ENCODE measurements at regions not wholly inside any gene's neighbourhood (a gene's known extent, or its start where the extent isn't known, plus 50 kb on each side); places are given as distances from the start of the nearest gene placed in this dataset.
"Not testable (repeated sequence)": the region's sequence is repeated elsewhere in the genome, so short reads cannot be mapped to it uniquely, and the experiment has no call there.

DNA sequence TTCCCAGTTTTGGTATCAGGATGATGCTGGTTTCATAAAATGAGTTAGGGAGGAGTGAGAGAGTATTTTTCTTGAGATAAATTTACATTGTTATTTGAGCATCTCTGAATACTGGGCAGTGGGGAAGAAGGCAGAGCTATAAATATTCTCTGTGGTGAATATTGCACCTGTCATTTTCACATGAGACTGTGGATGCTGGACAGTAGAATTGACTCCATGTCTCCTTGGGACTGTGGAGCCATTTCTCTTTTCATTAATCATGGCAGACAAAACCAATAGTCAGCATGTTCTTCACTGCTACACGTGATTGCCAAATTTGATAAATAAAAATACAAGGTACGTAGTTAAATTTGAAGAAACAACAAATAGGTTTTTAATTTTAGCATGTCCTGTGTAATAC is 81.2 kb upstream of the PHACTR1 start:
- DNase-seq = no peak

DNA sequence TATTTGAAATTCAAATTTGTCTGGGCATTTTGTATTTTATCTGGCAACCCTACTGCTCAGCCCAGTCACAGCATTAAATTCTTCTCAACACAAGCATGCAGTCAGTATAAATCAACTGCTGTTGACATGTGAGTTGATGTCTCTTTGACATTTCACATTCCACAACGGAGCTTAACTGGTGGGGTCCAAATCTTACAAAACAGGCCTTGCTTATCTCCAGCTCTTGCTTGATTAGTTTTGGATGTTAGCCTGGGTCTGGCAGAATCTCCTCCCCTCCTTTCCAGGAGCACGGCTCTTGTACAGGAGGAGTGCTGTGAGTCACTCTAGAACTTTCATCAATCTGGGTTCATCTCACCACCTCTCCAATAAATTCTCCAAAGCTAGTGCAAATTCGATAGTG is 80.8 kb upstream of the PHACTR1 start:
- DNase-seq = no peak

DNA sequence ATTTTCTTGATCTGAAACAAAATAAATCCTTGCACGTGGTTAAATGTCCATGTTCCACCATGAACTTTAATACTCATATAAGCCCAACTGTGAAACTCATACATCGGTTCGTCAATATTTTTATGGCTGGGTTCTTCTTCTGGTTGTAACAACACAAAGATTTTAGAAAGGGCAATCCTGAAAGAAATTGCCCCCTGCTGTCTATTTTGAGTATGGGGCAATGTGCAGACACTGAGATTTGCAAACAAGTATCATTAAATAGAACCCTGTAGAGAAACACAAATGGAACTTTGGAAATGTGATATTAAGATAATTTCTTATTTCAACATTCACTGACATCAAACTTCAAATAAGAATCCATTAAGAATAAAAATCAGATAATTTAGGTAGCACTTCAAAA is 80.2 kb upstream of the PHACTR1 start:
- no peak for DNase-seq

DNA sequence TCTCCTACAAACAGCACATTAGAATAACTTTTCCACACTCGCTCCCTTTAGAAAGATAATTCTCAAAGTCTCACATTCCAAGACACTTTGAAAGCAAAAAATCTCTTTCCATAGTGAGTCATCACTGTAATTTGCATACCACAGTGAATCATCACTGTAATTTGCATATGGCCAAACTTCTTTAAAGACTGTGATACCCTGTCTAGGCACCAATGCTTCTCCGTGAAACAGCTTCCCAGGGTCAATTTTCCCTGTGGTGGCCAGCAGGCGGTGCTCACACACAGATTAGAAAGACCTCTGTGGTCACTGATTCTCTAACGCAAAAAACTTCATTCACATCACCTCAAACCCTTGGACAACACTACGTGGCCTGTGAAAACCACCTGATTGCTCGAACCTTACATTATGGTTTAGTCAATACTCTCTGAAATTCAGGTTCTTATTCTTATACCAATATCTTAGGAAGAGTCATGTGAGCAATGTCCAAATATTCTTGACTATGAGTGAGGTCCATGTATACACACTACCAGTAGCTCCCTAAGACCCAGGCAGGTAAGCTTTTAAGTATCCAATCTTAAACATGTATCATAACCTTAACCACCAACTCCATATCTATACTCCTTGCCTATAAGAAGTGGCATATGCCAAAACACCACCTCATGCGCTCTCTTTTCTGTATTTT is 78.5 kb upstream of the PHACTR1 start:
- DNase-seq = no peak

DNA sequence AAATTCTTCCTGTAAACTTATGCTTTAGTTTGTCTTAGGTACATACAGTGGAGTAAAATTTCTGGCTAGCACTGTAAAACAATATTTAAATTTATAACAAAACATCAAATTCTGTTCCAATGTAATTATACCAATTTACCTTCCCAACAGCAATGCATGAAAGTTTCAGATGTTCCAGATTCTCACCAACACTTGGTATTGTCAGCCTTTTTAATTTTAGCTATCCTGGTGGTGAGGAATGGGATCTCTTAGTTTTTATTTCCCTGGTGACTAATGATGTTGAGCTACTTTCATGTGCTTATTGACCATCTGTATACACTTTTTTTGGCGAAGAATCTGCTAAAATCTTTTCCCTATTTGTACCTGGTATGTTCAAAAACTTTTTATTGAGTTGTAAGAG is 76.1 kb upstream of the PHACTR1 start:
- DNase-seq = no peak

DNA sequence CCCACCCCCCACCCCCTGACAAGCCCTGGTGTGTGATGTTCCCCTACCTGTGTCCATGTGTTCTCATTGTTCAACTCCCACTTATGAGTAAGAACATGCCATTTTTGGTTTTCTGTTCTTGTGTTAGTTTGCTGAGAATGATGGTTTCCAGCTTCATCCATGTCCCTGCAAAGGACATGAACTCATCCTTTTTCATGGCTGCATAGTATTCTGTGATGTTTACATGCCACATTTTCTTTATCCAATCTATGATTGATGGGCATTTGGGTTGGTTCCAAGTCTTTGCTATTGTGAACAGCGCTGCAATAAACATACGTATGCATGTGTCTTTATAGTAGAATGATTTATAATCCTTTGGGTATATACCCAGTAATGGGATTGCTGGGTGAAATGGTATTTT is 74.8 kb upstream of the PHACTR1 start:
- DNase-seq = not testable (repeated sequence)

DNA sequence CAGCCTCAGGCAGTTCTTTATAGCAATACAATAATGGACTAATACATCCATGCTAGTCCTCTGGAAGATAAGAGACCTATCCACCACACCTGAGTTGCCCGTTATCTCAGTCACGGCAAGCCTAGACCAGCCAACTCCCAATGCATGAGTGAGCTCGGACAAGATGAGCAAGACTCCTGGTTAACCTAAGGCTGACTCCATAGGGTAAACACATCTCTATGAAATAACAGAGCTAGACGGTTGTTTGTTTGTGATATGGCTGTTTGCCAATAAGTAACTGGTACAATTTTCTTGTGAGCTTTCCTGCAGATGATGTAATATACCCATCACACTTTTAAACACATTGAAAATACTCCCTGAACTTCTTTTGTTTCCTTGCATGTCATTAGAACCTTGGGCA is 70.6 kb upstream of the PHACTR1 start:
- no peak for DNase-seq

DNA sequence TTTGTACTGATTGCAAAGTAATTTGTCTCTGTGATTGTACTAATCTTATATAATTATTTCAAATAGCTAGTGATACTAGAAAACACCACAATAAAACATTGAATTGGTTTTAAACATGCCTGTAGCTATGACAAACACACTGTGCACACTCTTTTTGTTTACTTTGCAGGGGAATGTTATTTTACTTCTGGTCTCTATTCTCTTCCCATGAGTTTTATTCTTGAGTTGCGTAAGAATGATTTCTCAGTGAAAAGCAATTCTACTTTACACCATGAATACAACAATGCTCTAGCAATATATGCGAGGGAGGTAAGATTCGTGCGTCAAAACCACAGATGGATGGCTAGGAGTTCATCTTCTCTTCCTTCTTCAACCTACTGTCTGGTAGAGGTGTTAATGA is 68.4 kb upstream of the PHACTR1 start:
- DNase-seq = no peak

DNA sequence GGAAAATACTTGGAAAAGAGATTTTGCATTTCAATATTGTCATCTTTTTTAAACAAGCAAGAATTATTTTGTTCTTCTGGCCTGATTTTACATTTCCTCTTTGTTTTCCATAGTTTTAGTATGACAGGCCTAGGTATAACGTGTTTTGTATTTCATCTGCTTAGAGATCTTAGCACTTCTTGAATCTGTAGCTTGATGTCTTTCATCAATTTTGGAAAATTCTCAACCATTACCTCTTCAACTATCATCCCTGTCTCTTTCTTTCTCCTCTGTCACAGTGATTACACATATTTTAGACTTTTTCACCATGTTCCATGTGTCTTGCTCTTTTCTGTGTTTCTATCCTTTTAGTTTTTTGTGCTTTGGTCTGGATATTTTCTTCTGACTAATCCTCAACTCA is 67.2 kb upstream of the PHACTR1 start:
- no peak for DNase-seq

DNA sequence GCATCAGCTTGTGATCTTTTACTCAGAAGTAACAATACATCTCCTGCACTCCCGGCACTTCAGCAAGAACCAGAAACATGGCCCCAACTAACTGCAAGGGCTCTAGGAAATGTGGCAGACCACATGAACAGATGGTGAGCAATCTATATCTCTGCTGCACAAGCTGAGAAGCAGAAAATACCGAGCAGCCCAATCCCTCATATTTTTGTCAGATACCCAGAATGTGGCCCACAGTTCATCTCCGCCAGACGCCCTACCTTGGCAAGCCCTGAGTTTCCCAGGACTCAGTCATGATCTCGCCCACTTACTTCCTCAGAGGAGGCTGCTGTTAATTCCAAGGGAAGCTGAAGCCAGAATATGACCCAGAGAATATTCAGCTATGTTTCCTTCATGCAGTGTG is 63.1 kb upstream of the PHACTR1 start:
- no peak for DNase-seq

DNA sequence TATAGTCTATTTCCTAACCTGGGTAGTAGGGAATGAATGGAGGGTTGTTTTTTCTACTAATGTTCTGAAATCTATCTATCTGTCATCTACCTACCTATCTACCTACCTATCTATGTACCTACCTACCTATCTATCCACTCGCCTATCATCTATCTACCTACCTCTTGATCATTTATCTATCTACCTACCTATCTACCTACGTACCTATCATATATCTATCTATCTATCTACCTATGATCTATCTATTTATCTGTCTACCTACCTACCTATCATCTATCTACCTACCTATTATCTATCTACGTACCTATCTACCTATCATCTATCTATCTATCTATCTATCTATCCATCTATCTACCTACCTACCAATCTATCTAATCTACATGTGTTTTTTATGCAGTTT is 62.5 kb upstream of the PHACTR1 start:
- no peak for DNase-seq

DNA sequence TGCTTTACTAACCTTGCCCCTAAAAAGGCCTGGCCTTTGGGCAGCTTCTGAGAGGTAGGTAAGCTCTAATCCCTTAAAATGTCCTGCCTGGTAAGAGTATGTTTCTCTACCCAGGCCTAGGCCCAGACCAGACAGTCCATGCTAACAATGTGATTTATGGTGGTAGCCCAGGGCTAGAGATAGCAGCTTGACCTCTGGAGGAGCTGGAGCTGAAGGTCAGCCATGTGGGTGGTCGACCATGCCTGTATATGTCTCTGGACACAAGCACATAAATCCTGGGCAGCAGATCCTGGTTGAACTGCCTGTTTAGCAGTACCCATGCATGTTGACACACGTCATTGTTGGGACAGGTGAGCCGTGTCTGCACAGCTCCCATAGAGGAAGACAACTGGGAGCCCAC is 62.1 kb upstream of the PHACTR1 start:
- no peak for DNase-seq

DNA sequence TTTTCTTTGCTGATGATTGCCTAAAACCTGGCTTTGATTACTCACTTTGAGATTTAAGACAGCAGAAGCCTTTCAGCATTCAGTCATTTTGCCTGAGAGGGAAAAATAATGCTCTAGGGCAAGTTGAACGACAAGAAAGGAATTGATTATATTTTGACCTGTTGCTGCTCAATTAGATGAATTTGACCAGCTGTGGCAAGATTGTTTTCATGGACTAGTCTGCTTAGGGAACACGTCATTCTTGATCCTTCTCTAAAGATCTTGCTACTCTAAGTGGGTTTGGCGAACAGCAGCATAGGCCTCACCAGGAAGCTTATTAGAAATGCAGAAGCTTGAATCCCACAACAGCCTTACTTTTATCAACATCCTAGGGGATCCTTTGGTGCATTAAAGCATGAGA is 59.7 kb upstream of the PHACTR1 start:
- DNase-seq = no peak

DNA sequence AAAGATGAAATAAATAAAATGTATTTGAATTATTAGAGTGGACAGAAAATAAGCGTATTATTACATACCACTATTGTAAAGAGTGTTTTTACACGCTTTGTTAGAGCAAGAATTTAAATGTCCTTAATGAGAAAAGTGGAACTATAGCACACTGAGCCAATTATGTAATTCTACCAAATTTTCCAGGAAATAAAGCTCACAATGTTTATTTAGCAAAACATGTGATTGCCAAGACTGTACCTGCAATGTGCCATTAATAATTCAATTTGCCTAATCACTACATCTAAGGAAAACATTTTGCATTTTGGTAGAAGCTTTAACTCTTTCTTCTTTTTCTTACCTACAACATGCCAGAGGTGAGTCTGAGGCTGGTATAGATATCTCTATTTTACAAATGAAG is 58.7 kb upstream of the PHACTR1 start:
- DNase-seq = no peak

DNA sequence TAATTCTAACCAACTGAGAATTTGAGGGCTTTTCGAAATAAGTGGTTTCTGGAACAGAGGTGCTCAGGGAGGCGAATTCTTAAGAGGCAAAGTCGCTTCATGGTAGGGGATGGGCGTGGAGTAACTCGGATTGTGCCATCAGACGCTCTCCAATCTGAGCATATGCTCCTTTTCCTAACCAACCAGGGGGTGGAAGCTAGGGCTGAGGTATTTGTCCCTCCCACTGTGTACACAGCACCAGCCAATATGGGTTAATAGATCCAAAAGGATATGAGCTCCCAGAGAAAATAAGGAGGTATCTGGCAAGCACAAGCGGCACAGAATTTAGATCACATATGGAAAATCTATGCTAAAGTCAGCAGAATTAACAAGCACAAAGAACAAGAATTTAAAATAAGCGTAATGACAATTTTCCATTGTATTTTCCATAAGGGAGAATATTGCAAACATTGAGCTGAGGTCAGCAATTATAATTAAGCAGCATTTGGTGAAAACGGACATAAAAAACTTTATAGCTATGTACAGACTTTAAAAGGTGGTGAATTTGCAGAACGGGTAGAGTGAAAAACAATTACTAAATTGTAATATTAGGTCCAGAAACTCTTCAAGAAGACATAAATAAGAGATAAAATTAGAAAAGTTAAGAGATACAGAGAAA is 55.0 kb upstream of the PHACTR1 start:
- DNase-seq = no peak
